HUES64 (cell line): ENCODE measurements at regions not wholly inside any gene's neighbourhood (a gene's known extent, or its start where the extent isn't known, plus 50 kb on each side); places are given as distances from the start of the nearest gene placed in this dataset.
A peak's percentile ranks its signal among the peaks of the same experiment; 100 is the strongest.

ENCODE experiments used
- H3K27ac ChIP-seq: 2 replicates; pipeline ENCODE4 v1.7.0; 2013; ENCODE audit warnings: low read depth, low read length, inconsistent platforms
- H3K27me3 ChIP-seq: 2 replicates; pipeline ENCODE4 v1.6.1; 2013; ENCODE audit warnings: mild to moderate bottlenecking, low read length; ENCODE audit not compliant: insufficient read depth
- H3K36me3 ChIP-seq: 2 replicates; pipeline ENCODE4 v1.6.1; 2013; ENCODE audit warnings: mild to moderate bottlenecking, low read length; ENCODE audit not compliant: insufficient read depth
- H3K4me1 ChIP-seq: 2 replicates; pipeline ENCODE4 v1.6.1; 2013; ENCODE audit warnings: mild to moderate bottlenecking, low read length, moderate library complexity; ENCODE audit not compliant: insufficient read depth
- H3K4me3 ChIP-seq: 2 replicates; pipeline ENCODE4 v1.5.1; 2013; ENCODE audit warnings: mild to moderate bottlenecking, low read length, moderate library complexity
- H3K9ac ChIP-seq: 2 replicates; pipeline ENCODE4 v1.6.1; 2013; ENCODE audit warnings: mild to moderate bottlenecking, low read depth, low read length
- H3K9me3 ChIP-seq: 2 replicates; pipeline ENCODE4 v1.6.1; 2013; ENCODE audit warnings: low read depth, low read length; ENCODE audit not compliant: insufficient read depth
- WGBS: fragments of 150-250, 120-280 bp; methylation state at CpG from one replicate; pipeline ENCODE4 v1.1.7; 2013; ENCODE audit warnings: missing lambda C conversion rate; 5-methylcytosine and 5-hydroxymethylcytosine counted together

GRCh38 chr10:30560326-30560725, 69.2 kb downstream of the LYZL2 start:
- no peaks in the 10 kb centered on the region for H3K36me3 ChIP-seq
- no peak overlapping the region for H3K4me3 ChIP-seq
- no peak overlapping the region for H3K9ac ChIP-seq
- 94% methylated on average over 2 of the region's 2 CpGs for WGBS
- no peak overlapping the region for H3K27ac ChIP-seq
- H3K9me3 ChIP-seq = no peaks in the 10 kb centered on the region
- H3K27me3 ChIP-seq = no peaks in the 10 kb centered on the region
- H3K4me1 ChIP-seq = peaks cover 6% of the 10 kb centered on the region

- Histone ChIP-seq H3K36me3 (no peaks in the 10 kb centered on the region), H3K9ac (no peak overlapping the region), H3K9me3 (no peaks in the 10 kb centered on the region), H3K27ac (no peak overlapping the region), H3K4me3 (no peak overlapping the region), H3K4me1 (peaks cover 8% of the 10 kb centered on the region), H3K27me3 (no peaks in the 10 kb centered on the region)
- WGBS = 71% methylated on average over 9 of the region's 9 CpGs
Measured at GRCh38 chr10:30559180-30559579, 70.4 kb downstream of the LYZL2 start.

GRCh38 chr10:30558411-30558810, 71.1 kb downstream of the LYZL2 start:
- Histone ChIP-seq H3K9ac (peak overlapping the region; percentile 14; the same call in 1 of the 2 replicates), H3K36me3 (no peaks in the 10 kb centered on the region), H3K27ac (peak overlapping the region; percentile 57; the same call in 1 of the 2 replicates), H3K4me3 (no peak overlapping the region), H3K27me3 (no peaks in the 10 kb centered on the region), H3K4me1 (peaks cover 16% of the 10 kb centered on the region), H3K9me3 (no peaks in the 10 kb centered on the region)
- 65% methylated on average over 12 of the region's 14 CpGs for WGBS

- Histone ChIP-seq H3K9ac (0 out of 2 replicates have a peak overlapping the region, but pooled peaks have one; percentile 14), H3K27ac (peak overlapping the region; percentile 57; the same call in 1 of the 2 replicates), H3K4me3 (no peak overlapping the region), H3K27me3 (no peaks in the 10 kb centered on the region), H3K4me1 (peaks cover 20% of the 10 kb centered on the region), H3K36me3 (no peaks in the 10 kb centered on the region), H3K9me3 (no peaks in the 10 kb centered on the region)
- 77% methylated on average over 8 of the region's 8 CpGs for WGBS
Measured at GRCh38 chr10:30557884-30558283, 71.7 kb downstream of the LYZL2 start.

- H3K9me3 ChIP-seq = no peaks in the 10 kb centered on the region
- H3K36me3 ChIP-seq = no peaks in the 10 kb centered on the region
- no peak overlapping the region for H3K27ac ChIP-seq
- WGBS = 84% methylated on average over 1 of the region's 1 CpG
- no peak overlapping the region for H3K9ac ChIP-seq
- H3K4me1 ChIP-seq = peaks cover 20% of the 10 kb centered on the region
- no peaks in the 10 kb centered on the region for H3K27me3 ChIP-seq
- no peak overlapping the region for H3K4me3 ChIP-seq
Measured at GRCh38 chr10:30556189-30556588, 73.4 kb downstream of the LYZL2 start.

GRCh38 chr10:30555465-30555864, 74.1 kb downstream of the LYZL2 start:
- WGBS = 88% methylated on average over 5 of the region's 5 CpGs

GRCh38 chr10:30554440-30554825, 75.1 kb downstream of the LYZL2 start:
- WGBS = 48% methylated on average over 5 of the region's 5 CpGs
- Histone ChIP-seq H3K36me3 (no peaks in the 10 kb centered on the region), H3K9ac (no peak overlapping the region), H3K9me3 (no peaks in the 10 kb centered on the region), H3K27ac (peak overlapping the region; percentile 89; the same call in 1 of the 2 replicates), H3K27me3 (no peaks in the 10 kb centered on the region), H3K4me1 (peaks cover 20% of the 10 kb centered on the region), H3K4me3 (no peak overlapping the region)

More at GRCh38 chr10:30555465-30555864, 74.1 kb downstream of the LYZL2 start:
- H3K27ac ChIP-seq = no peak overlapping the region
- no peaks in the 10 kb centered on the region for H3K27me3 ChIP-seq
- peaks cover 20% of the 10 kb centered on the region for H3K4me1 ChIP-seq
- no peak overlapping the region for H3K9ac ChIP-seq
- H3K9me3 ChIP-seq = no peaks in the 10 kb centered on the region
- no peaks in the 10 kb centered on the region for H3K36me3 ChIP-seq
- H3K4me3 ChIP-seq = no peak overlapping the region

DNA sequence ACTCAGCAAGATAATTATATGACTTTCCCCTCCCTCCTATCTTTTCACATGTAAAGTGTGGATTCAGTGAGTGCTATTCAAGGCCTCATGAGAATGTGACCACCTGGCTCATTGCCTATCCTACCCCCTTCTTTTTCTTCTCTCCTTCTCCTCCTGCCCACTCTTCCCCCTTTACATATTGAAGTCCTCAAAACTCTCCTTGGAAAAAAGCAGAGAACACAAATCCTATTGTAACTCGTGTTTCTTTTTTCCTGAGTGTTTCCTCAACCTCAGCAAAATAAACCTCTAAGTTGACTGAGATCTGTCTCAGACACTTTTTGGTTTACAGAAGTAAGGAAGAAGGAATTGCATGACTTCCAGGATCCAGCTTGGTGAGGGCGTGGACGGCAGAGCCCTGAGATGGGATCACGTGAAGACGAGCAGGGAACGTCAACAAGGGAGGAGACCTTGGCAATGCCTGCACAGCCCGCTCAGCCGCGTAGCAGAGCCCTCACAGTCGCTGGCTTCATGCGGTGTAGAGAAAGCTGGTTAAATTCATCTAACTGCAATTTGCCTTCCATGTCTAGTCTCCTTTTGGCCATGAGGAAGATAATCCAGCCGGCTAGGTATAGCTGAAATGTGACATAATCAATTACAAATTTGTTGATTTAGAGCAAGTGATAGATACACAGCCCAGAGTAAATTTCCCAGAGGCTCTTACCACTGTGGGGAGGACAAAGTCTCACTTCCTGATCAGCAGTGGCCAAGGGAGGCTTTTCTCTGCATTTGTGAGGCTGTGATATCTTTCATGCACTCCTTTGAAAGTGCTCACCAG, 75.7 kb downstream of the LYZL2 start:
- H3K4me3 ChIP-seq = peak overlapping the region; percentile 14; the same call in 1 of the 2 replicates
- peaks cover 20% of the 10 kb centered on the region for H3K4me1 ChIP-seq
- H3K9me3 ChIP-seq = no peaks in the 10 kb centered on the region
- no peaks in the 10 kb centered on the region for H3K27me3 ChIP-seq
- H3K36me3 ChIP-seq = no peaks in the 10 kb centered on the region
- H3K27ac ChIP-seq = peak overlapping the region; percentile 89
- WGBS = 4% methylated on average over 11 of the region's 12 CpGs
- H3K9ac ChIP-seq = peak overlapping the region; percentile 42

DNA sequence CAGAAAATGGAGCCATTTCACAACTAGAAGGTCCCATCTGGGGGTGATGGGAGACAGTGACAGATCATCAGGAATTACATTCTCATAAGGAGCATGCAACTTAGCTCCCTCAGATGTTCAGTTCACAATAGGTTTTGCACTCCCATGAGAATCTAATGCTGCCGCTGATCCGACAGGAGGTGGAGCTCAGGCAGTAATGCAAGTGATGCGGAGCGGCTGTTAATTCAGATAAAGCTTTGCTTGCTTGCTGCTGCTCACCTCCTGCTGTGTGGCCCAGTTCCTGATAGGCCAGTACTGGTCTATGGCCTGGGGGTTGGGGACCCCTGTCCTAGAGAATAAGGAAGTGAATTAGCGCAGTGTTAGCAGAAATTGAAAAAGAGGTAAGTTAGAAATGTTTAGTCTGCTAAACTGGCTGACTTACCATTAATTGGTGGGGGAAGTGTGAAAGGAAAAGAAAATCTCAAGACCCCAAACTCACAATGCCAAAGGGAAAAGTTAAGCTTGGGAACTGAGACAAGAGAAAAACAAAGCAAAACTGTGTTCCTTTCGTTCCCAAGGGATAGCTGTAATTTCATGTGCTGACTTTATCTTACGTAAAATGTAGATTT, 76.4 kb downstream of the LYZL2 start:
- H3K36me3 ChIP-seq = no peaks in the 10 kb centered on the region
- 7% methylated on average over 6 of the region's 7 CpGs for WGBS
- H3K27ac ChIP-seq = peak overlapping the region; percentile 89
- peak overlapping the region; percentile 14 for H3K4me3 ChIP-seq
- peaks cover 15% of the 10 kb centered on the region for H3K4me1 ChIP-seq
- no peaks in the 10 kb centered on the region for H3K27me3 ChIP-seq
- H3K9ac ChIP-seq = peak overlapping the region; percentile 42; the same call in 1 of the 2 replicates
- H3K9me3 ChIP-seq = no peaks in the 10 kb centered on the region

GRCh38 chr10:30550967-30551815, 78.4 kb downstream of the LYZL2 start:
- Histone ChIP-seq H3K9me3 (no peaks in the 10 kb centered on the region), H3K36me3 (no peaks in the 10 kb centered on the region), H3K4me1 (peaks cover 14% of the 10 kb centered on the region; the same call in 1 of the 2 replicates), H3K27ac (no peak overlapping the region), H3K27me3 (no peaks in the 10 kb centered on the region), H3K9ac (no peak overlapping the region), H3K4me3 (no peak overlapping the region)
- WGBS = 88% methylated on average over 9 of the region's 10 CpGs
